Hepatocyte (in vitro differentiated cells): ENCODE measurements at regions not wholly inside any gene's neighbourhood (a gene's known extent, or its start where the extent isn't known, plus 50 kb on each side); places are given as distances from the start of the nearest gene placed in this dataset.

Experiments
- DNase-seq: peaks from one replicate; pipeline ENCODE4 v3.0.0-alpha.2; 2016; ENCODE audit warnings: low spot score
- H2AFZ ChIP-seq: fragments of 200-600 bp; sonication (generic); 2 replicates; pipeline ENCODE4 v1.6.0; 2016; ENCODE audit warnings: antibody characterized with exemption, mild to moderate bottlenecking
- H3K27ac ChIP-seq: fragments of 200-600 bp; sonication (generic); 2 replicates; pipeline ENCODE4 v1.5.1; 2016; ENCODE audit warnings: mild to moderate bottlenecking
- H3K27me3 ChIP-seq: fragments of 200-600 bp; sonication (generic); 2 replicates; pipeline ENCODE4 v1.6.1; 2016
- H3K36me3 ChIP-seq: fragments of 200-600 bp; sonication (generic); replicated peaks from 2 replicates; pipeline ENCODE4 v1.5.1; 2016; ENCODE audit warnings: low read depth; ENCODE audit not compliant: insufficient read depth
- H3K4me1 ChIP-seq: fragments of 200-600 bp; sonication (generic); 2 replicates; pipeline ENCODE4 v1.5.1; 2016; ENCODE audit warnings: mild to moderate bottlenecking, moderate library complexity; ENCODE audit not compliant: insufficient read depth
- H3K4me2 ChIP-seq: fragments of 200-600 bp; sonication (generic); 2 replicates; pipeline ENCODE4 v1.6.0; 2016
- H3K4me3 ChIP-seq: fragments of 200-600 bp; sonication (generic); 2 replicates; pipeline ENCODE4 v1.5.1; 2016; ENCODE audit warnings: mild to moderate bottlenecking
- H3K79me2 ChIP-seq: fragments of 200-600 bp; sonication (generic); 2 replicates; pipeline ENCODE4 v1.6.0; 2017; ENCODE audit warnings: mild to moderate bottlenecking
- H3K9me2 ChIP-seq: fragments of 200-600 bp; sonication (generic); replicated peaks from 2 replicates; pipeline ENCODE4 v1.6.0; 2017; ENCODE audit warnings: mild to moderate bottlenecking; ENCODE audit not compliant: insufficient read depth
- H3K9me3 ChIP-seq: fragments of 200-600 bp; sonication (generic); 2 replicates; pipeline ENCODE4 v1.5.1; 2016; ENCODE audit warnings: low read depth, mild to moderate bottlenecking
- H4K20me1 ChIP-seq: fragments of 200-600 bp; sonication (generic); 2 replicates; pipeline ENCODE4 v1.6.0; 2016; ENCODE audit warnings: mild to moderate bottlenecking; ENCODE audit not compliant: insufficient read depth, poor library complexity, severe bottlenecking
- EZH2 ChIP-seq: fragments of 200-600 bp; sonication (generic); IDR thresholded peaks from 2 replicates; pipeline ENCODE4 v1.6.1; 2016; ENCODE audit warnings: antibody characterized with exemption, mild to moderate bottlenecking, borderline replicate concordance
- EZH2phosphoT487 ChIP-seq: fragments of 200-600 bp; sonication (generic); IDR thresholded peaks from one replicate; pipeline ENCODE4 v1.6.1; 2018; ENCODE audit warnings: antibody characterized with exemption, mild to moderate bottlenecking, low read depth, moderate library complexity; ENCODE audit not compliant: unreplicated experiment, severe bottlenecking
- WGBS: methylation state at CpG from one replicate; pipeline ENCODE4 v1.1.6; 2016; ENCODE audit warnings: low lambda C conversion rate; ENCODE audit errors: missing lambda C conversion rate; 5-methylcytosine and 5-hydroxymethylcytosine counted together
- TF ChIP-seq, protein P1 (sequence below): fragments of 200-600 bp; sonication (generic); IDR thresholded peaks from 2 replicates; pipeline ENCODE4 v1.5.1; 2016; ENCODE audit warnings: antibody characterized with exemption, mild to moderate bottlenecking; ENCODE audit not compliant: poor library complexity

GRCh38 chr5:54927097-54927746, 58.2 kb downstream of the ESM1 start:
- 66% methylated on average over 4 of the region's 4 CpGs for WGBS
- Histone ChIP-seq H3K27ac (no peak overlapping the region), H3K4me1 (no peaks in the 10 kb centered on the region), H3K4me2 (no peak overlapping the region), H3K36me3 (no peaks in the 10 kb centered on the region), H3K9me3 (no peaks in the 10 kb centered on the region), H3K79me2 (no peaks in the 10 kb centered on the region), H3K4me3 (no peak overlapping the region), H4K20me1 (no peaks in the 10 kb centered on the region), H3K27me3 (no peaks in the 10 kb centered on the region), H3K9me2 (no peaks in the 10 kb centered on the region), H2AFZ (no peak overlapping the region)
- TF ChIP-seq, protein P1, sequence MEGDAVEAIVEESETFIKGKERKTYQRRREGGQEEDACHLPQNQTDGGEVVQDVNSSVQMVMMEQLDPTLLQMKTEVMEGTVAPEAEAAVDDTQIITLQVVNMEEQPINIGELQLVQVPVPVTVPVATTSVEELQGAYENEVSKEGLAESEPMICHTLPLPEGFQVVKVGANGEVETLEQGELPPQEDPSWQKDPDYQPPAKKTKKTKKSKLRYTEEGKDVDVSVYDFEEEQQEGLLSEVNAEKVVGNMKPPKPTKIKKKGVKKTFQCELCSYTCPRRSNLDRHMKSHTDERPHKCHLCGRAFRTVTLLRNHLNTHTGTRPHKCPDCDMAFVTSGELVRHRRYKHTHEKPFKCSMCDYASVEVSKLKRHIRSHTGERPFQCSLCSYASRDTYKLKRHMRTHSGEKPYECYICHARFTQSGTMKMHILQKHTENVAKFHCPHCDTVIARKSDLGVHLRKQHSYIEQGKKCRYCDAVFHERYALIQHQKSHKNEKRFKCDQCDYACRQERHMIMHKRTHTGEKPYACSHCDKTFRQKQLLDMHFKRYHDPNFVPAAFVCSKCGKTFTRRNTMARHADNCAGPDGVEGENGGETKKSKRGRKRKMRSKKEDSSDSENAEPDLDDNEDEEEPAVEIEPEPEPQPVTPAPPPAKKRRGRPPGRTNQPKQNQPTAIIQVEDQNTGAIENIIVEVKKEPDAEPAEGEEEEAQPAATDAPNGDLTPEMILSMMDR, result no peak
- TF ChIP-seq EZH2 (no peak), EZH2phosphoT487 (no peak)
- no peak for DNase-seq

DNA sequence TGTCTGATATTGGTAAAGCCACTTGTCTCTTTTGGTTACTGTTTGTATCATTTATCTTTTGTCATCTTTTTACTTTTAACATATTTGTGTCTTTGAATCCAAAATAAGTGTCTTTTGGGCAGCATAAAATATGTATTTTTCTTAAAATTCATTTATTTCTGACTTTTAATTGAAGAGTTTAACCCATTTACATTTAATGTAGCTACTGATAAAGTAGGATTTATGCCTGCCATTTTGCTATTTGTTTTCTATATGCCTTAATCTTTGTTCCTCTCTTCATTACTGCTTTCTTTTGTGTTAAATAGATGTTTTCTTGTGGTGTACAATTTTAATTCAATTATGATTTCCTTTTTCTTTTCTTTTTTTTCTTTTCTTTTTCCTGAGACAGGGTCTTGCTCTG, 60.9 kb downstream of the ESM1 start:
- no peak overlapping the region for H2AFZ ChIP-seq
- no peaks in the 10 kb centered on the region for H3K9me3 ChIP-seq
- no peaks in the 10 kb centered on the region for H3K79me2 ChIP-seq
- no peak overlapping the region for H3K27ac ChIP-seq
- no peaks in the 10 kb centered on the region for H3K9me2 ChIP-seq
- H3K4me1 ChIP-seq, result no peaks in the 10 kb centered on the region
- H3K27me3 ChIP-seq, result no peaks in the 10 kb centered on the region
- H4K20me1 ChIP-seq, result no peaks in the 10 kb centered on the region
- no peak overlapping the region for H3K4me3 ChIP-seq
- H3K4me2 ChIP-seq, result no peak overlapping the region
- no peaks in the 10 kb centered on the region for H3K36me3 ChIP-seq
- no peak for DNase-seq
- no peak for TF ChIP-seq EZH2phosphoT487
- TF ChIP-seq, protein P1, result no peak
- TF ChIP-seq EZH2, result no peak

DNA sequence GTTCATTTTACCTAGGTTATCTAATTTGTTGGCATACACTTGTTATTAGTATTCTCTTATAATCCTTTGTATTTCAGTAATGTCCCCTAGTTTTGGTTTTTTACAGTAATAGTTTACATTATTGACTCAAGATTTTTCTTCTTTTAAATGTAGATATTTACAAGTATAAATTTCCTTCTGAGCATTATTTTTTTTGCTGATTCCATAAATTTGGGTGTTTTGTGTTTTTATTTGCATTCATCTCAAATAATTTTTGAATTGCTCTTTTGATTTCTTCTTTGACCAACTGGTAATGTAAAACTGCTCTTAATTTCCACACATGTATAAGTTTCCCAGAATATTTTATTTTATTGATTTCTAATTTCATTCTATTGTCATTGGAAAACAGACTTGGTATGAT, 68.1 kb downstream of the ESM1 start:
- H3K27ac ChIP-seq, result no peak overlapping the region
- H3K27me3 ChIP-seq, result peaks cover 5% of the 10 kb centered on the region
- H3K4me3 ChIP-seq, result no peak overlapping the region
- H3K36me3 ChIP-seq, result no peaks in the 10 kb centered on the region
- H3K4me2 ChIP-seq, result no peak overlapping the region
- DNase-seq, result no peak
- H4K20me1 ChIP-seq, result no peaks in the 10 kb centered on the region
- H3K79me2 ChIP-seq, result no peaks in the 10 kb centered on the region
- H3K4me1 ChIP-seq, result no peaks in the 10 kb centered on the region
- H3K9me3 ChIP-seq, result no peaks in the 10 kb centered on the region
- TF ChIP-seq EZH2phosphoT487 (no peak), EZH2 (no peak)
- TF ChIP-seq, protein P1, result no peak
- no peak overlapping the region for H2AFZ ChIP-seq
- no peaks in the 10 kb centered on the region for H3K9me2 ChIP-seq
